ENCODE measurements at regions not wholly inside any gene's neighbourhood (a gene's known extent, or its start where the extent isn't known, plus 50 kb on each side); places are given as distances from the start of the nearest gene placed in this dataset.

DNA sequence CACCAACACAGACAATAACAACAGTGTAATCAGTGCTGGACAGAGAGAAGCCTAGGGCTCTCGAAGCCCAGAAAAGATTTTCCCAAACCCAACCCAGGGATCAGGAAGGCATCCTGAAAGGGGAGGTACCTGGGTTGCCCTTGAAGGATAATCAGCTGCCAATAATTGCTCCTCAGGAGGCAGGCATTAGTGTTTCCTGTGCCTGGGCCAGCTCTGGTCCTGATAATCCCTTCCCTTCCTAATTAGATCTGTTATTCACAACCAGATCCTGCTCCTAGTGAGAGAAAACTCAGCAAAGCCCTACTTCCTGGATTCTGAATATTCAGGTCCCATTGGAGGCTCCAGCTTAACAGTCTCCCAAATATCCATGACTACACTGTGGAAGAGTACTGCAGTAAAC, 117.4 kb downstream of the DMRTA2 start:
- no peaks in the 10 kb centered on the region for H3K36me3 ChIP-seq (ENCODE audit: control insufficient read depth, insufficient read depth, low read length)
- no peaks in the 10 kb centered on the region for H3K27me3 ChIP-seq (ENCODE audit: control insufficient read depth in 2 of 2, insufficient read depth in 2 of 2, low read length in 2 of 2)
- H3K9me3 ChIP-seq (replicated peaks; ENCODE audit: control insufficient read depth, insufficient read depth, low read depth, low read length) = no peaks in the 10 kb centered on the region
- 0% methylated on average over 1 of the region's 1 CpG for WGBS (ENCODE audit: insufficient coverage, low coverage, missing lambda C conversion rate)
- ATAC-seq (no peak), DNase-seq (ENCODE audit: extremely low read depth in 1 of 4, low spot score in 3 of 4) (no peak), FAIRE-seq (no peak)
- ChIA-PET CTCF (ENCODE audit: low intra/inter-chr PET ratio) (no interaction called here), POLR2A (interaction anchor here (0.8 kb wide), 1 partner anchor 37 kb away, joined by 4 read pairs; no protein-coding TSS in a partner anchor)
- H3K4me1 ChIP-seq (replicated peaks in 1 of 2; ENCODE audit: control insufficient read depth in 2 of 2, insufficient read depth in 2 of 2, low read length in 2 of 2) = no peaks in the 10 kb centered on the region
- no peak overlapping the region for H3K9ac ChIP-seq (ENCODE audit: insufficient read depth in 1 of 2, low read depth in 2 of 2, low read length in 2 of 2)
- H3K79me2 ChIP-seq (ENCODE audit: control insufficient read depth, insufficient read depth, low read length) = no peaks in the 10 kb centered on the region
- no TSS peak for BruUV-seq (replicated peaks)
- no peak overlapping the region for H3K4me2 ChIP-seq (ENCODE audit: insufficient read depth, low read length)
- no peaks in the 10 kb centered on the region for H3K9me1 ChIP-seq (ENCODE audit: control insufficient read depth, insufficient read depth, low read length)
- no peaks in the 10 kb centered on the region for H4K20me1 ChIP-seq (replicated peaks; ENCODE audit: control insufficient read depth, insufficient read depth, low read length)
- TF ChIP-seq TGIF2 (CRISPR knock-in tag; IDR thresholded peaks at IDR 0.05) (no peak), HNRNPUL1 (IDR thresholded peaks at IDR 0.05; ENCODE audit: low read length) (no peak), MYBL2 (IDR thresholded peaks at IDR 0.05; ENCODE audit: low read depth) (no peak), MYBL2 (CRISPR knock-in tag; IDR thresholded peaks at IDR 0.05; ENCODE audit: borderline replicate concordance) (no peak), BMI1 (IDR thresholded peaks at IDR 0.05; ENCODE audit: low read length) (no peak), BRD9 (IDR thresholded peaks at IDR 0.05; ENCODE audit: low read depth, partially characterized antibody) (no peak), ESRRB (CRISPR knock-in tag; IDR thresholded peaks at IDR 0.05; ENCODE audit: borderline replicate concordance) (no peak)
- TF ChIP-seq, protein P1, sequence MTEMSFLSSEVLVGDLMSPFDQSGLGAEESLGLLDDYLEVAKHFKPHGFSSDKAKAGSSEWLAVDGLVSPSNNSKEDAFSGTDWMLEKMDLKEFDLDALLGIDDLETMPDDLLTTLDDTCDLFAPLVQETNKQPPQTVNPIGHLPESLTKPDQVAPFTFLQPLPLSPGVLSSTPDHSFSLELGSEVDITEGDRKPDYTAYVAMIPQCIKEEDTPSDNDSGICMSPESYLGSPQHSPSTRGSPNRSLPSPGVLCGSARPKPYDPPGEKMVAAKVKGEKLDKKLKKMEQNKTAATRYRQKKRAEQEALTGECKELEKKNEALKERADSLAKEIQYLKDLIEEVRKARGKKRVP (CRISPR knock-in tag; IDR thresholded peaks at IDR 0.05) = no peak
- TF ChIP-seq, protein P2, sequence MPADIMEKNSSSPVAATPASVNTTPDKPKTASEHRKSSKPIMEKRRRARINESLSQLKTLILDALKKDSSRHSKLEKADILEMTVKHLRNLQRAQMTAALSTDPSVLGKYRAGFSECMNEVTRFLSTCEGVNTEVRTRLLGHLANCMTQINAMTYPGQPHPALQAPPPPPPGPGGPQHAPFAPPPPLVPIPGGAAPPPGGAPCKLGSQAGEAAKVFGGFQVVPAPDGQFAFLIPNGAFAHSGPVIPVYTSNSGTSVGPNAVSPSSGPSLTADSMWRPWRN (IDR thresholded peaks at IDR 0.05; ENCODE audit: low read depth) = no peak
- H2AFZ ChIP-seq (ENCODE audit: low read depth, low read length) = no peak overlapping the region
- in situ Hi-C loops (cut with MboI) = no loop called here
- no peak overlapping the region for H3K4me3 ChIP-seq
- H3K27ac ChIP-seq (ENCODE audit: extremely low read depth, low read depth, low read length) = no peak overlapping the region
- intact Hi-C loops (cut with micrococcal nuclease) = no loop called here
